Activated CD8-positive, alpha-beta T cell treated with anti-CD3 and anti-CD28 coated beads, Interleukin-2, amount 10 ng/mL, durations not matched to agents 7 days and 5 days (primary cell): ENCODE measurements at regions not wholly inside any gene's neighbourhood (a gene's known extent, or its start where the extent isn't known, plus 50 kb on each side); places are given as distances from the start of the nearest gene placed in this dataset.

Source experiments
- ATAC-seq: fragments of 150-1000 bp; cut with Tn5 transposase; one replicate; pipeline ENCODE4 v1.10.0; 2021; ENCODE audit warnings: moderate library complexity
- CTCF ChIA-PET: fragments of 350-600 bp; sonication (Branson Sonifier 250); formaldehyde crosslinking; loops from one replicate; lab custom pipeline; 2021; ENCODE audit warnings: antibody characterized with exemption; lab: Charles Lee
- POLR2A ChIA-PET: fragments of 350-600 bp; sonication (Branson Sonifier 250); formaldehyde crosslinking; loops from one replicate; lab custom pipeline; 2021; ENCODE audit warnings: antibody characterized with exemption; lab: Charles Lee
- DNase-seq: peaks from one replicate; pipeline ENCODE4 v3.0.0-alpha.2; 2020
- H3K27ac Mint-ChIP-seq: one replicate; pipeline ENCODE4 v1.8.0; 2021; ENCODE audit warnings: mild to moderate bottlenecking, mixed read lengths
- H3K27me3 Mint-ChIP-seq: one replicate; pipeline ENCODE4 v1.8.0; 2021; ENCODE audit warnings: low read depth, mixed read lengths
- H3K36me3 Mint-ChIP-seq: one replicate; pipeline ENCODE4 v1.8.0; 2021; ENCODE audit warnings: low read depth, mixed read lengths
- H3K4me1 Mint-ChIP-seq: one replicate; pipeline ENCODE4 v1.8.0; 2021; ENCODE audit warnings: low read depth, mixed read lengths
- H3K4me3 Mint-ChIP-seq: one replicate; pipeline ENCODE4 v1.8.0; 2021; ENCODE audit warnings: mild to moderate bottlenecking, mixed read lengths
- H3K9me3 Mint-ChIP-seq: one replicate; pipeline ENCODE4 v1.8.0; 2022; ENCODE audit warnings: mixed read lengths; ENCODE audit not compliant: insufficient read depth

- ChIA-PET CTCF (no interaction called here), POLR2A (no interaction called here)
- H3K9me3 Mint-ChIP-seq, result no peaks in the 10 kb centered on the region
- ATAC-seq (no peak), DNase-seq (no peak)
- no peak overlapping the region for H3K27ac Mint-ChIP-seq
- H3K4me1 Mint-ChIP-seq, result no peaks in the 10 kb centered on the region
- no peaks in the 10 kb centered on the region for H3K36me3 Mint-ChIP-seq
- no peaks in the 10 kb centered on the region for H3K27me3 Mint-ChIP-seq
- H3K4me3 Mint-ChIP-seq, result no peak overlapping the region
Observed at GRCh38 chr2:240355962-240356361, 79.5 kb upstream of the GPC1 start.

GRCh38 chr2:240356700-240357640 is 78.5 kb upstream of the GPC1 start:
- no peaks in the 10 kb centered on the region for H3K36me3 Mint-ChIP-seq
- H3K9me3 Mint-ChIP-seq, result no peaks in the 10 kb centered on the region
- H3K27me3 Mint-ChIP-seq, result no peaks in the 10 kb centered on the region
- H3K4me1 Mint-ChIP-seq, result no peaks in the 10 kb centered on the region
- CTCF ChIA-PET, result no interaction called here
- H3K4me3 Mint-ChIP-seq, result no peak overlapping the region
- ATAC-seq (no peak), DNase-seq (no peak)
- no peak overlapping the region for H3K27ac Mint-ChIP-seq
- POLR2A ChIA-PET, result no interaction called here

- ATAC-seq, result no peak
- Mint-ChIP-seq H3K4me3 (no peak overlapping the region), H3K9me3 (no peaks in the 10 kb centered on the region), H3K4me1 (no peaks in the 10 kb centered on the region), H3K27ac (no peak overlapping the region), H3K36me3 (no peaks in the 10 kb centered on the region), H3K27me3 (no peaks in the 10 kb centered on the region)
- POLR2A ChIA-PET, result no interaction called here
- CTCF ChIA-PET, result no interaction called here
- DNase-seq, result no peak
Observed at GRCh38 chr2:240357641-240358012, 77.8 kb upstream of the GPC1 start.

GRCh38 chr2:240358080-240358479 is 77.4 kb upstream of the GPC1 start:
- CTCF ChIA-PET, result no interaction called here
- Mint-ChIP-seq H3K4me3 (no peak overlapping the region), H3K9me3 (no peaks in the 10 kb centered on the region), H3K4me1 (no peaks in the 10 kb centered on the region), H3K27ac (no peak overlapping the region), H3K36me3 (no peaks in the 10 kb centered on the region), H3K27me3 (no peaks in the 10 kb centered on the region)
- ATAC-seq (no peak), DNase-seq (no peak)
- POLR2A ChIA-PET, result no interaction called here

GRCh38 chr2:240358821-240359397 is 76.6 kb upstream of the GPC1 start:
- Mint-ChIP-seq H3K27ac (no peak overlapping the region), H3K4me1 (no peaks in the 10 kb centered on the region), H3K9me3 (no peaks in the 10 kb centered on the region), H3K36me3 (no peaks in the 10 kb centered on the region), H3K4me3 (no peak overlapping the region), H3K27me3 (no peaks in the 10 kb centered on the region)
- POLR2A ChIA-PET, result no interaction called here
- CTCF ChIA-PET, result no interaction called here
- DNase-seq, result no peak
- ATAC-seq, result no peak

- ChIA-PET POLR2A (no interaction called here), CTCF (no interaction called here)
- Mint-ChIP-seq H3K27me3 (no peaks in the 10 kb centered on the region), H3K36me3 (no peaks in the 10 kb centered on the region), H3K27ac (no peak overlapping the region), H3K9me3 (no peaks in the 10 kb centered on the region), H3K4me1 (no peaks in the 10 kb centered on the region), H3K4me3 (no peak overlapping the region)
- DNase-seq, result no peak
- ATAC-seq, result no peak
Observed at GRCh38 chr2:240359695-240360094, 75.8 kb upstream of the GPC1 start.

GRCh38 chr2:240360645-240361475 is 74.6 kb upstream of the GPC1 start:
- no peak for ATAC-seq
- no peaks in the 10 kb centered on the region for H3K27me3 Mint-ChIP-seq
- DNase-seq, result no peak
- CTCF ChIA-PET, result no interaction called here
- no peaks in the 10 kb centered on the region for H3K4me1 Mint-ChIP-seq
- no peaks in the 10 kb centered on the region for H3K9me3 Mint-ChIP-seq
- H3K27ac Mint-ChIP-seq, result no peak overlapping the region
- H3K36me3 Mint-ChIP-seq, result no peaks in the 10 kb centered on the region
- H3K4me3 Mint-ChIP-seq, result no peak overlapping the region
- POLR2A ChIA-PET, result no interaction called here

- ATAC-seq, result no peak
- ChIA-PET CTCF (no interaction called here), POLR2A (interaction anchor here (0.6 kb wide), 1 partner anchor 1257 kb away, joined by 3 read pairs; no protein-coding TSS in a partner anchor)
Observed at GRCh38 chr2:240362216-240362755, 73.2 kb upstream of the GPC1 start.

GRCh38 chr2:240362826-240363745 is 72.4 kb upstream of the GPC1 start:
- H3K36me3 Mint-ChIP-seq, result no peaks in the 10 kb centered on the region
- H3K4me1 Mint-ChIP-seq, result no peaks in the 10 kb centered on the region
- no peak overlapping the region for H3K4me3 Mint-ChIP-seq
- H3K27me3 Mint-ChIP-seq, result no peaks in the 10 kb centered on the region
- H3K9me3 Mint-ChIP-seq, result no peaks in the 10 kb centered on the region
- ATAC-seq (no peak), DNase-seq (no peak)
- ChIA-PET POLR2A (no interaction called here), CTCF (no interaction called here)
- no peak overlapping the region for H3K27ac Mint-ChIP-seq

More at GRCh38 chr2:240362216-240362755, 73.2 kb upstream of the GPC1 start:
- no peaks in the 10 kb centered on the region for H3K27me3 Mint-ChIP-seq
- DNase-seq, result no peak
- H3K4me3 Mint-ChIP-seq, result no peak overlapping the region
- no peaks in the 10 kb centered on the region for H3K4me1 Mint-ChIP-seq
- H3K36me3 Mint-ChIP-seq, result no peaks in the 10 kb centered on the region
- H3K27ac Mint-ChIP-seq, result no peak overlapping the region
- H3K9me3 Mint-ChIP-seq, result no peaks in the 10 kb centered on the region

- POLR2A ChIA-PET, result no interaction called here
Observed at GRCh38 chr2:240363746-240364581, 71.5 kb upstream of the GPC1 start.

More at GRCh38 chr2:240363746-240364581, 71.5 kb upstream of the GPC1 start:
- DNase-seq (no peak), ATAC-seq (no peak)
- H3K36me3 Mint-ChIP-seq, result no peaks in the 10 kb centered on the region
- no peak overlapping the region for H3K27ac Mint-ChIP-seq
- no peak overlapping the region for H3K4me3 Mint-ChIP-seq
- H3K4me1 Mint-ChIP-seq, result no peaks in the 10 kb centered on the region
- CTCF ChIA-PET, result no interaction called here
- no peaks in the 10 kb centered on the region for H3K9me3 Mint-ChIP-seq
- no peaks in the 10 kb centered on the region for H3K27me3 Mint-ChIP-seq
